HFFc6 (cell line): ENCODE measurements at regions not wholly inside any gene's neighbourhood (a gene's known extent, or its start where the extent isn't known, plus 50 kb on each side); places are given as distances from the start of the nearest gene placed in this dataset.

Experiments
- DNase-seq: peaks from one replicate; pipeline ENCODE4 v3.0.0-alpha.2; 2018
- H3K27ac Mint-ChIP-seq: 2 replicates; pipeline ENCODE4 v1.8.0; 2020; ENCODE audit warnings: mild to moderate bottlenecking, mixed read lengths
- H3K27me3 Mint-ChIP-seq: 2 replicates; pipeline ENCODE4 v1.8.0; 2021; ENCODE audit warnings: mild to moderate bottlenecking, moderate library complexity, mixed read lengths; ENCODE audit not compliant: insufficient read depth
- H3K36me3 Mint-ChIP-seq: 2 replicates; pipeline ENCODE4 v1.8.0; 2021; ENCODE audit warnings: low read depth, mixed read lengths
- H3K4me1 Mint-ChIP-seq: 2 replicates; pipeline ENCODE4 v1.8.0; 2020; ENCODE audit warnings: low read depth, mixed read lengths
- H3K4me3 Mint-ChIP-seq: 2 replicates; pipeline ENCODE4 v1.8.0; 2020; ENCODE audit warnings: mild to moderate bottlenecking, moderate library complexity, mixed read lengths
- H3K9me3 Mint-ChIP-seq: 2 replicates; pipeline ENCODE4 v1.8.0; 2020; ENCODE audit warnings: mild to moderate bottlenecking, mixed read lengths
- CTCF ChIP-seq: fragments of 200-600 bp; sonication (generic); IDR thresholded peaks from 2 replicates; pipeline ENCODE4 v1.5.0; 2021; ENCODE audit warnings: antibody characterized with exemption, mild to moderate bottlenecking

- Mint-ChIP-seq H3K27ac (no peak overlapping the region), H3K9me3 (no peaks in the 10 kb centered on the region), H3K27me3 (no peaks in the 10 kb centered on the region), H3K4me3 (no peak overlapping the region), H3K36me3 (no peaks in the 10 kb centered on the region), H3K4me1 (peaks cover 12% of the 10 kb centered on the region)
- no peak for DNase-seq
- no peak for TF ChIP-seq CTCF
Observed at GRCh38 chr18:2336690-2337392, 234.5 kb downstream of the METTL4 start.

GRCh38 chr18:2337552-2338141 lies 233.7 kb downstream of the METTL4 start:
- TF ChIP-seq CTCF, result peak; percentile 80
- Mint-ChIP-seq H3K27me3 (no peaks in the 10 kb centered on the region), H3K36me3 (no peaks in the 10 kb centered on the region)

GRCh38 chr18:2338601-2339000 lies 232.7 kb downstream of the METTL4 start:
- Mint-ChIP-seq H3K4me1 (peaks cover 9% of the 10 kb centered on the region), H3K9me3 (no peaks in the 10 kb centered on the region), H3K36me3 (no peaks in the 10 kb centered on the region), H3K27ac (no peak overlapping the region), H3K27me3 (no peaks in the 10 kb centered on the region), H3K4me3 (no peak overlapping the region)
- TF ChIP-seq CTCF, result no peak
- no peak for DNase-seq

More at GRCh38 chr18:2337552-2338141, 233.7 kb downstream of the METTL4 start:
- H3K9me3 Mint-ChIP-seq, result no peaks in the 10 kb centered on the region
- no peak overlapping the region for H3K27ac Mint-ChIP-seq
- peaks cover 9% of the 10 kb centered on the region for H3K4me1 Mint-ChIP-seq
- DNase-seq, result no peak
- H3K4me3 Mint-ChIP-seq, result no peak overlapping the region

GRCh38 chr18:2340335-2340734 lies 231.0 kb downstream of the METTL4 start:
- no peak overlapping the region for H3K4me3 Mint-ChIP-seq
- H3K36me3 Mint-ChIP-seq, result no peaks in the 10 kb centered on the region
- no peak for DNase-seq
- no peaks in the 10 kb centered on the region for H3K27me3 Mint-ChIP-seq
- no peak overlapping the region for H3K27ac Mint-ChIP-seq
- H3K4me1 Mint-ChIP-seq, result peaks cover 9% of the 10 kb centered on the region
- H3K9me3 Mint-ChIP-seq, result no peaks in the 10 kb centered on the region
- no peak for TF ChIP-seq CTCF

- H3K9me3 Mint-ChIP-seq, result no peaks in the 10 kb centered on the region
- no peak overlapping the region for H3K4me3 Mint-ChIP-seq
- DNase-seq, result no peak
- peaks cover 17% of the 10 kb centered on the region for H3K4me1 Mint-ChIP-seq
- no peak for TF ChIP-seq CTCF
- H3K27me3 Mint-ChIP-seq, result peaks cover 2% of the 10 kb centered on the region; the same call in 1 of the 2 replicates
- H3K27ac Mint-ChIP-seq, result no peak overlapping the region
- no peaks in the 10 kb centered on the region for H3K36me3 Mint-ChIP-seq
Observed at GRCh38 chr18:2348003-2348402, 223.3 kb downstream of the METTL4 start.
